NCI-H2029 (cell line): ENCODE measurements at regions not wholly inside any gene's neighbourhood (a gene's known extent, or its start where the extent isn't known, plus 50 kb on each side); places are given as distances from the start of the nearest gene placed in this dataset.

Experiments used
- DNase-seq: peaks from one replicate; lab custom pipeline; 2025; lab: John Stamatoyannopoulos, UW

- DNase-seq, result no peak
Measured at GRCh38 chr2:31469648-31470047, 55.1 kb upstream of the XDH start.

GRCh38 chr2:31467426-31467825, 52.9 kb upstream of the XDH start:
- DNase-seq, result peak; percentile 10
